H9 (cell line): ENCODE measurements at regions not wholly inside any gene's neighbourhood (a gene's known extent, or its start where the extent isn't known, plus 50 kb on each side); places are given as distances from the start of the nearest gene placed in this dataset.
A peak's percentile ranks its signal among the peaks of the same experiment; 100 is the strongest.

Source experiments
- DNase-seq: peaks from one replicate; pipeline ENCODE4 v3.0.0-alpha.2; 2017
- H2AFZ ChIP-seq: one replicate; pipeline ENCODE4 v1.6.1; 2013; ENCODE audit warnings: mild to moderate bottlenecking, low read length, control low read depth, moderate library complexity
- H2AK5ac ChIP-seq: 2 replicates; pipeline ENCODE4 v1.6.1; 2013; ENCODE audit warnings: low read length, control low read depth, mixed read lengths; ENCODE audit not compliant: insufficient read length
- H2BK120ac ChIP-seq: one replicate; pipeline ENCODE4 v1.6.1; 2013; ENCODE audit warnings: low read depth, mild to moderate bottlenecking, low read length, control low read depth, inconsistent platforms; ENCODE audit not compliant: poor library complexity, severe bottlenecking
- H2BK12ac ChIP-seq: 2 replicates; pipeline ENCODE4 v1.6.1; 2013; ENCODE audit warnings: low read length, control low read depth, mixed read lengths, low read depth; ENCODE audit not compliant: insufficient read length
- H2BK15ac ChIP-seq: 2 replicates; pipeline ENCODE4 v1.6.1; 2013; ENCODE audit warnings: low read depth, low read length, control low read depth
- H2BK20ac ChIP-seq: one replicate; pipeline ENCODE4 v1.6.1; 2013; ENCODE audit warnings: low read depth, mild to moderate bottlenecking, low read length, control low read depth, inconsistent platforms; ENCODE audit not compliant: poor library complexity, severe bottlenecking
- H2BK5ac ChIP-seq: 2 replicates; pipeline ENCODE4 v1.6.1; 2013; ENCODE audit warnings: low read length, control low read depth, mixed read lengths; ENCODE audit not compliant: insufficient read length
- H3K14ac ChIP-seq: 2 replicates; pipeline ENCODE4 v1.6.1; 2013; ENCODE audit warnings: low read length, control low read depth; ENCODE audit not compliant: insufficient read depth
- H3K18ac ChIP-seq: 2 replicates; pipeline ENCODE4 v1.6.1; 2013; ENCODE audit warnings: low read depth, mild to moderate bottlenecking, mixed read lengths, low read length, control low read depth; ENCODE audit not compliant: insufficient read length
- H3K23ac ChIP-seq: 2 replicates; pipeline ENCODE4 v1.6.1; 2013; ENCODE audit warnings: low read length, control low read depth, mixed read lengths, low read depth; ENCODE audit not compliant: insufficient read length
- H3K23me2 ChIP-seq: 2 replicates; pipeline ENCODE4 v1.6.1; 2013; ENCODE audit warnings: low read depth, mild to moderate bottlenecking, mixed read lengths, low read length, control low read depth; ENCODE audit not compliant: insufficient read length, poor library complexity, severe bottlenecking
- H3K27ac ChIP-seq: 2 replicates; pipeline ENCODE4 v1.5.1; 2013; ENCODE audit warnings: low read length, control low read depth, mixed read lengths, low read depth; ENCODE audit not compliant: insufficient read length
- H3K27me3 ChIP-seq: 2 replicates; pipeline ENCODE4 v1.6.1; 2013; ENCODE audit warnings: low read length, control low read depth, inconsistent platforms; ENCODE audit not compliant: insufficient read depth
- H3K4ac ChIP-seq: 2 replicates; pipeline ENCODE4 v1.6.1; 2013; ENCODE audit warnings: low read depth, mild to moderate bottlenecking, control low read depth, inconsistent platforms, low read length, moderate library complexity
- H3K4me1 ChIP-seq: 2 replicates; pipeline ENCODE4 v1.6.1; 2013; ENCODE audit warnings: low read length, control low read depth, inconsistent platforms; ENCODE audit not compliant: insufficient read depth
- H3K4me2 ChIP-seq: 2 replicates; pipeline ENCODE4 v1.6.1; 2013; ENCODE audit warnings: low read length, control low read depth, mixed read lengths; ENCODE audit not compliant: insufficient read length, insufficient read depth
- H3K56ac ChIP-seq: 2 replicates; pipeline ENCODE4 v1.6.1; 2013; ENCODE audit warnings: low read depth, mild to moderate bottlenecking, mixed read lengths, low read length, control low read depth; ENCODE audit not compliant: insufficient read length
- H3K79me1 ChIP-seq: 2 replicates; pipeline ENCODE4 v1.6.1; 2013; ENCODE audit warnings: low read depth, mild to moderate bottlenecking, moderate library complexity, low read length, control low read depth, inconsistent platforms; ENCODE audit not compliant: insufficient read depth, poor library complexity, severe bottlenecking
- H3K79me2 ChIP-seq: 2 replicates; pipeline ENCODE4 v1.6.1; 2013; ENCODE audit warnings: low read length, control low read depth, inconsistent platforms; ENCODE audit not compliant: insufficient read depth
- H3K9ac ChIP-seq: 2 replicates; pipeline ENCODE4 v1.6.1; 2013; ENCODE audit warnings: low read length, control low read depth, mixed read lengths; ENCODE audit not compliant: insufficient read length; ENCODE audit errors: extremely low read depth
- H3K9me3 ChIP-seq: one replicate; pipeline ENCODE4 v1.6.1; 2013; ENCODE audit warnings: low read depth, low read length, inconsistent platforms; ENCODE audit not compliant: control insufficient read depth
- H3T11ph ChIP-seq: one replicate; pipeline ENCODE4 v1.6.1; 2013; ENCODE audit warnings: mild to moderate bottlenecking, low read length, control low read depth, inconsistent platforms
- H4K20me1 ChIP-seq: one replicate; pipeline ENCODE4 v1.6.1; 2013; ENCODE audit not compliant: control insufficient read depth, insufficient read length, insufficient read depth
- H4K5ac ChIP-seq: 2 replicates; pipeline ENCODE4 v1.6.1; 2013; ENCODE audit warnings: low read depth, mild to moderate bottlenecking, mixed read lengths, low read length, control low read depth; ENCODE audit not compliant: insufficient read length
- H4K8ac ChIP-seq: replicated peaks from 2 replicates; pipeline ENCODE4 v1.6.1; 2013; ENCODE audit warnings: low read length, control low read depth, mixed read lengths, low read depth; ENCODE audit not compliant: insufficient read length
- H4K91ac ChIP-seq: 2 replicates; pipeline ENCODE4 v1.6.1; 2013; ENCODE audit warnings: low read depth, mild to moderate bottlenecking, moderate library complexity, mixed read lengths, low read length, control low read depth; ENCODE audit not compliant: insufficient read length
- H3K27ac Mint-ChIP-seq, 3 experiments: 2 replicates in 2 of 3; 3 replicates in 1 of 3; pipeline ENCODE4 v1.8.0; 2020 to 2021; ENCODE audit warnings: mixed read lengths in 3 of 3, mild to moderate bottlenecking in 1 of 3, moderate library complexity in 1 of 3
- H3K27me3 Mint-ChIP-seq: 2 replicates; pipeline ENCODE4 v1.8.0; 2021; ENCODE audit warnings: low read depth, mild to moderate bottlenecking, moderate library complexity, mixed read lengths
- H3K36me3 Mint-ChIP-seq, 3 experiments: 2 replicates in 2 of 3; 3 replicates in 1 of 3; pipeline ENCODE4 v1.8.0; 2020 to 2021; ENCODE audit warnings: low read depth in 3 of 3, mixed read lengths in 3 of 3; ENCODE audit not compliant: insufficient read depth in 1 of 3
- H3K4me1 Mint-ChIP-seq, 2 experiments: 2 replicates each; pipeline ENCODE4 v1.8.0; 2020; ENCODE audit warnings: mixed read lengths in 2 of 2
- H3K4me3 Mint-ChIP-seq, 2 experiments: 2 replicates in 1 of 2; 3 replicates in 1 of 2; pipeline ENCODE4 v1.8.0; 2020 to 2021; ENCODE audit warnings: mild to moderate bottlenecking in 2 of 2, mixed read lengths in 2 of 2, moderate library complexity in 1 of 2
- H3K9me3 Mint-ChIP-seq, 2 experiments: 2 replicates in 1 of 2; 3 replicates in 1 of 2; pipeline ENCODE4 v1.8.0; 2020; ENCODE audit warnings: mild to moderate bottlenecking in 2 of 2, mixed read lengths in 2 of 2, moderate library complexity in 1 of 2
- CTCF ChIP-seq: fragments of 200-600 bp; sonication (generic); conservative IDR thresholded peaks from 3 replicates; pipeline ENCODE4 v1.8.0; 2021; ENCODE audit warnings: antibody characterized with exemption, mild to moderate bottlenecking
- WGBS: extraction: QIAGEN DNeasy Blood & Tissue Kit; methylation state at CpG from one replicate; pipeline ENCODE4 v1.1.7; 2013; ENCODE audit warnings: missing lambda C conversion rate, low lambda C conversion rate, mixed read lengths; ENCODE audit not compliant: insufficient read length; ENCODE audit errors: extremely low coverage; 5-methylcytosine and 5-hydroxymethylcytosine counted together

- H2AFZ ChIP-seq: no peak overlapping the region
- no peaks in the 10 kb centered on the region; a peak in 2 of 7 replicates for H3K36me3 Mint-ChIP-seq
- H4K8ac ChIP-seq: no peak overlapping the region
- H3K9me3 Mint-ChIP-seq: peaks cover 0 to 4% of the 10 kb centered on the region in 2 experiments; a peak in 2 of 5 replicates
- H3T11ph ChIP-seq: no peak overlapping the region
- H3K27ac ChIP-seq: no peak overlapping the region
- no peaks in the 10 kb centered on the region; the same call in 1 of the 2 replicates for H3K27me3 ChIP-seq
- H2BK5ac ChIP-seq: no peak overlapping the region
- H3K4me2 ChIP-seq: no peak overlapping the region
- H3K23ac ChIP-seq: no peak overlapping the region
- H3K79me2 ChIP-seq: no peaks in the 10 kb centered on the region
- H3K27ac Mint-ChIP-seq: peak overlapping the region; percentile 83 to 93 (median 92)
- H4K91ac ChIP-seq: no peak overlapping the region
- no peak overlapping the region for H3K56ac ChIP-seq
- H3K9me3 ChIP-seq: no peaks in the 10 kb centered on the region
- H2BK15ac ChIP-seq: no peak overlapping the region
- no peaks in the 10 kb centered on the region; the same call in 1 of the 2 replicates for H3K4me1 ChIP-seq
- WGBS: no CpG with 5 or more reads among the region's 3 CpGs
- H3K18ac ChIP-seq: no peak overlapping the region
- H3K27me3 Mint-ChIP-seq: no peaks in the 10 kb centered on the region
- no peaks in the 10 kb centered on the region for H3K79me1 ChIP-seq
- no peak overlapping the region for H2AK5ac ChIP-seq
- H2BK12ac ChIP-seq: no peak overlapping the region
- no peak overlapping the region for H3K4me3 Mint-ChIP-seq
- peaks cover 13 to 15% of the 10 kb centered on the region in 2 experiments for H3K4me1 Mint-ChIP-seq
- no peak overlapping the region for H3K4ac ChIP-seq
- no peaks in the 10 kb centered on the region for H3K23me2 ChIP-seq
- H4K20me1 ChIP-seq: no peaks in the 10 kb centered on the region
- no peak for DNase-seq
- H3K14ac ChIP-seq: no peak overlapping the region
- H3K9ac ChIP-seq: no peak overlapping the region
- TF ChIP-seq CTCF: no peak
- no peak overlapping the region for H2BK120ac ChIP-seq
- no peak overlapping the region for H2BK20ac ChIP-seq
- no peak overlapping the region for H4K5ac ChIP-seq
These were observed 527.4 kb upstream of the ATXN8OS start for GRCh38 chr13:69580255-69580654.
